T-cell (primary cell): ENCODE measurements at regions not wholly inside any gene's neighbourhood (a gene's known extent, or its start where the extent isn't known, plus 50 kb on each side); places are given as distances from the start of the nearest gene placed in this dataset.
"Not testable (repeated sequence)": the region's sequence is repeated elsewhere in the genome, so short reads cannot be mapped to it uniquely, and the experiment has no call there.

Experiments
- ATAC-seq, 4 experiments: fragments of 200-7000 bp in 3 of 4; fragments of 150-1000 bp in 1 of 4; cut with Tn5 transposase; replicated peaks in 1 of 4; 1 replicate in 3 of 4; 2 replicates in 1 of 4; pipeline ENCODE4 v1.10.0; 2021; ENCODE audit warnings: moderate library complexity in 3 of 4, mild to moderate bottlenecking in 2 of 4, moderate number of reproducible peaks in 1 of 4
- CTCF ChIA-PET, 2 donors: fragments of 300-600 bp; sonication (Branson Sonifier 250); formaldehyde crosslinking; loops; one replicate each; lab custom pipeline; 2022; ENCODE audit warnings: antibody characterized with exemption in 2 of 2; lab: Charles Lee
- POLR2A ChIA-PET, 2 donors: fragments of 300-600 bp; sonication (Branson Sonifier 250); formaldehyde crosslinking; loops; one replicate each; lab custom pipeline; 2022; ENCODE audit warnings: antibody characterized with exemption in 2 of 2; lab: Charles Lee
- DNase-seq, 35 experiments: peaks; one replicate each; pipeline versions ENCODE4 v3.0.0 to v3.0.0-alpha.2; 2013 to 2023
- H3K27ac ChIP-seq: one replicate; pipeline ENCODE4 v1.5.1; 2013; ENCODE audit warnings: low read length
- H3K27me3 ChIP-seq, 2 experiments: replicated peaks in 1 of 2; 1 replicate in 1 of 2; 2 replicates in 1 of 2; pipeline versions ENCODE4 v1.6.1 to v1.7.0; 2013; ENCODE audit warnings: low read length in 1 of 2, mixed read lengths in 1 of 2; ENCODE audit not compliant: control insufficient read depth in 2 of 2, insufficient read depth in 2 of 2; ENCODE audit errors: extremely low read depth in 1 of 2
- H3K36me3 ChIP-seq, 2 donors: 1 replicate in 1 of 2; 2 replicates in 1 of 2; pipeline versions ENCODE4 v1.6.1 to v1.7.0; 2013; ENCODE audit warnings: low read length in 1 of 2; ENCODE audit not compliant: control insufficient read depth in 2 of 2, insufficient read depth in 1 of 2; ENCODE audit errors: extremely low read depth in 1 of 2
- H3K4me1 ChIP-seq, 2 experiments: 1 replicate in 1 of 2; 2 replicates in 1 of 2; pipeline versions ENCODE4 v1.6.1 to v1.7.0; 2013; ENCODE audit warnings: low read length in 2 of 2, mixed read lengths in 1 of 2; ENCODE audit not compliant: insufficient read depth in 2 of 2, control insufficient read depth in 1 of 2; ENCODE audit errors: extremely low read depth in 1 of 2
- H3K4me3 ChIP-seq, 2 donors: 1 replicate in 1 of 2; 2 replicates in 1 of 2; pipeline versions ENCODE4 v1.5.1 to v1.7.0; 2013; ENCODE audit warnings: mild to moderate bottlenecking in 2 of 2, low read length in 1 of 2, moderate library complexity in 1 of 2; ENCODE audit not compliant: control insufficient read depth in 1 of 2; ENCODE audit errors: extremely low read depth in 1 of 2
- H3K9me3 ChIP-seq: 2 replicates; pipeline ENCODE4 v1.7.0; 2013
- H3K27ac Mint-ChIP-seq, 2 donors: one replicate each; pipeline ENCODE4 v1.8.0; 2020 to 2021; ENCODE audit warnings: mild to moderate bottlenecking in 2 of 2, mixed read lengths in 2 of 2
- H3K27me3 Mint-ChIP-seq, 2 donors: one replicate each; pipeline ENCODE4 v1.8.0; 2021 to 2022; ENCODE audit warnings: mixed read lengths in 2 of 2
- H3K36me3 Mint-ChIP-seq: one replicate; pipeline ENCODE4 v1.8.0; 2021; ENCODE audit warnings: mixed read lengths
- H3K4me1 Mint-ChIP-seq, 3 donors: one replicate each; pipeline ENCODE4 v1.8.0; 2020 to 2022; ENCODE audit warnings: mixed read lengths in 3 of 3, mild to moderate bottlenecking in 1 of 3
- H3K4me3 Mint-ChIP-seq, 3 donors: one replicate each; pipeline ENCODE4 v1.8.0; 2020 to 2022; ENCODE audit warnings: mild to moderate bottlenecking in 3 of 3, mixed read lengths in 3 of 3, moderate library complexity in 3 of 3
- H3K9me3 Mint-ChIP-seq, 3 donors: one replicate each; pipeline ENCODE4 v1.8.0; 2020 to 2022; ENCODE audit warnings: mixed read lengths in 3 of 3
- WGBS: methylation state at CpG from one replicate; pipeline ENCODE4 v1.1.5; 2013; ENCODE audit warnings: missing lambda C conversion rate; ENCODE audit not compliant: insufficient coverage; 5-methylcytosine and 5-hydroxymethylcytosine counted together

DNA sequence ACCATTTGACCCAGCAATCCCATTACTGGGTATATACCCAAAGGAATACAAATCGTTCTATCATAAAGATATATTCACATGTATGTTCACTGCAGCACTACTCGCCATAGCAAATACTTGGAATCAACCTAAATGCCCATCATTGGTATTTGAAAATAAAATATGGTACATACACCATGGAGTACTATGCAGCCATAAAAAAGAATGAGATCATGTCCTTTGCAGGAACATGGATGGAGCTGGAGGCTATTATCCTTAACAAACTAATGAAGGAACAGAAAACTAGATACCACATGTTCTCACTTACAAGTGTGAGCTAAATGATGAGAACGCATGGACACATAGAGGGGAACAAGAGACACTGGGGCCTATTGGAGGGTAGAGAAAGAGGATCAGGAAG is 63.1 kb upstream of the JAK1 start:
- H3K9me3 ChIP-seq, H3K27ac ChIP-seq, DNase-seq, H3K9me3 Mint-ChIP-seq, H3K27ac Mint-ChIP-seq, H3K27me3 Mint-ChIP-seq, H3K4me3 ChIP-seq, POLR2A ChIA-PET, H3K4me3 Mint-ChIP-seq, H3K27me3 ChIP-seq, H3K36me3 ChIP-seq, ATAC-seq, H3K4me1 ChIP-seq: not testable (repeated sequence)
- CTCF ChIA-PET = interaction anchor here in 1 of 2 donors (0.7 kb wide), 1 partner anchor 29 kb away, joined by 3 read pairs; no protein-coding TSS in a partner anchor
- Mint-ChIP-seq H3K4me1 (peaks cover 9 to 26% (median 16%) of the 10 kb centered on the region in 3 donors), H3K36me3 (peaks cover 17% of the 10 kb centered on the region)
- no CpG with 5 or more reads among the region's 3 CpGs for WGBS

DNA sequence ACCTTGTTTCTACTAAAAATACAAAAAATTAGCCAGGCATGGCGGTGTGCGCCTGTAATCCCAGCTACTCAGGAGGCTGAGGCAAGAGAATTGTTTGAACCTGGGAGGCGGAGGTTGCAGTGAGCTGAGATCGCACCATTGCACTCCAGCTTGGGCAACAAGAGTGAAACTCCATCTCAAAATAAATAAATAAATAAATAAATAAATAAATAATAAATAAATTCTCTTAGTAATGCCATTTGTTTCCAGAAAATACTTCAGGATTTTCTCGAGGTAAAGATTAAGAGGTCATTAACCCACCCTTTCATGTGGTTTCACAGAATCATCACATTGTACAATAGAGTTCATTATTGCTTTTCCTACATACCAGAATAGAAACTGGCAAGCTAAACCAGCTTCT is 68.5 kb upstream of the JAK1 start:
- H3K27me3 ChIP-seq, H3K4me3 ChIP-seq, H3K27ac ChIP-seq, H3K9me3 Mint-ChIP-seq, DNase-seq, H3K27me3 Mint-ChIP-seq, H3K27ac Mint-ChIP-seq, H3K36me3 ChIP-seq, H3K9me3 ChIP-seq, POLR2A ChIA-PET, CTCF ChIA-PET, ATAC-seq, H3K4me1 ChIP-seq, H3K4me3 Mint-ChIP-seq: not testable (repeated sequence)
- H3K36me3 Mint-ChIP-seq = peaks cover 17% of the 10 kb centered on the region
- no CpG with 5 or more reads among the region's 5 CpGs for WGBS
- peaks cover 2 to 12% (median 4%) of the 10 kb centered on the region in 3 donors for H3K4me1 Mint-ChIP-seq

GRCh38 chr1:65036570-65037051 is 70.3 kb upstream of the JAK1 start:
- Mint-ChIP-seq H3K27me3 (no peaks in the 10 kb centered on the region), H3K36me3 (peaks cover 14% of the 10 kb centered on the region), H3K9me3 (no peaks in the 10 kb centered on the region), H3K4me1 (peaks cover 9 to 20% (median 10%) of the 10 kb centered on the region in 3 donors), H3K4me3 (no peak overlapping the region), H3K27ac (no peak overlapping the region)
- POLR2A ChIA-PET = interaction anchor here in 1 of 2 donors (0.6 kb wide), 1 partner anchor 18 kb away, joined by 5 read pairs; no protein-coding TSS in a partner anchor
- H3K4me3 ChIP-seq = no peak overlapping the region
- H3K4me1 ChIP-seq = no peaks in the 10 kb centered on the region
- no peaks in the 10 kb centered on the region for H3K27me3 ChIP-seq
- no peak overlapping the region for H3K27ac ChIP-seq
- peaks cover 0 to 5% of the 10 kb centered on the region in 2 donors for H3K36me3 ChIP-seq
- no CpG with 5 or more reads among the region's 1 CpG for WGBS
- ATAC-seq (no peak), DNase-seq (no peak)
- CTCF ChIA-PET = interaction anchor here in 1 of 2 donors (0.6 kb wide), 1 partner anchor 18 kb away, joined by 4 read pairs; no protein-coding TSS in a partner anchor
- H3K9me3 ChIP-seq = no peaks in the 10 kb centered on the region

GRCh38 chr1:65039066-65039465 is 72.7 kb upstream of the JAK1 start:
- no peak overlapping the region for H3K27ac Mint-ChIP-seq
- no peak overlapping the region for H3K27ac ChIP-seq
- POLR2A ChIA-PET = interaction anchor here in 1 of 2 donors (0.5 kb wide), 1 partner anchor 1891 kb away, joined by 3 read pairs; no protein-coding TSS in a partner anchor
- no peaks in the 10 kb centered on the region for H3K4me1 ChIP-seq
- CTCF ChIA-PET = no interaction called here
- H3K36me3 ChIP-seq = peaks cover 0 to 5% of the 10 kb centered on the region in 2 donors
- no peaks in the 10 kb centered on the region for H3K9me3 ChIP-seq
- no peaks in the 10 kb centered on the region for H3K27me3 ChIP-seq
- H3K9me3 Mint-ChIP-seq = no peaks in the 10 kb centered on the region
- ATAC-seq (no peak), DNase-seq (no peak)
- H3K4me3 Mint-ChIP-seq = no peak overlapping the region
- no peak overlapping the region for H3K4me3 ChIP-seq
- H3K36me3 Mint-ChIP-seq = peaks cover 12% of the 10 kb centered on the region
- peaks cover 11 to 20% (median 14%) of the 10 kb centered on the region in 3 donors for H3K4me1 Mint-ChIP-seq
- no CpG with 5 or more reads among the region's 1 CpG for WGBS
- H3K27me3 Mint-ChIP-seq = no peaks in the 10 kb centered on the region

DNA sequence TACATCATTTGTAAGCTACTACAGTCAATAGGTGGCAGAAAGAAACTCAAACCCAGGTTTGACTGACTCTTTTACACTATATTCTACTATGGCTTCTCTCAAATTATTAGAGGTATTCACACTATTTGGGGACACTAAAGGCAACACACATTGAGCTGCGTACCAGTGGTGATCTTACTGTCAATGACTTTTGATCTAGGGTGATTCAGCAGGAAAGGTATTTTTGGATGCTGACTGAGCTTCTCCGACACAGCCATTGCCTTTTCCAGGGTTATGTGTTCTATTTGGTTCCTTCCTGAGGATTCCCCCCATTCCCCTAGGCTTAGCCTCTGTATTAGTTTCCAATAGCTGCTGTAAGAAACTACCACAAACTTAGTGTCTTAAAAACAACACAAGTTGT is 73.2 kb upstream of the JAK1 start:
- Mint-ChIP-seq H3K27me3 (no peaks in the 10 kb centered on the region), H3K4me3 (no peak overlapping the region), H3K4me1 (peaks cover 15 to 23% (median 18%) of the 10 kb centered on the region in 3 donors), H3K36me3 (peaks cover 10% of the 10 kb centered on the region), H3K9me3 (no peaks in the 10 kb centered on the region), H3K27ac (no peak overlapping the region)
- Histone ChIP-seq H3K9me3 (no peaks in the 10 kb centered on the region), H3K27ac (no peak overlapping the region), H3K27me3 (no peaks in the 10 kb centered on the region), H3K4me1 (no peaks in the 10 kb centered on the region), H3K36me3 (peaks cover 0 to 5% of the 10 kb centered on the region in 2 donors), H3K4me3 (no peak overlapping the region)
- ATAC-seq (no peak), DNase-seq (no peak)
- CTCF ChIA-PET = no interaction called here
- POLR2A ChIA-PET = interaction anchor here in 1 of 2 donors (0.5 to 0.7 kb wide), 2 partner anchors 145 to 1891 kb away, joined by 3 to 4 read pairs; no protein-coding TSS in a partner anchor
- WGBS = no CpG with 5 or more reads among the region's 2 CpGs

- CTCF ChIA-PET = no interaction called here
- no peaks in the 10 kb centered on the region for H3K36me3 ChIP-seq
Measured at GRCh38 chr1:65042467-65042866, 76.1 kb upstream of the JAK1 start.

More at GRCh38 chr1:65042467-65042866, 76.1 kb upstream of the JAK1 start:
- Mint-ChIP-seq H3K36me3 (peaks cover 7% of the 10 kb centered on the region), H3K27me3 (no peaks in the 10 kb centered on the region), H3K4me3 (no peak overlapping the region), H3K9me3 (no peaks in the 10 kb centered on the region), H3K27ac (no peak overlapping the region), H3K4me1 (peaks cover 33 to 41% (median 34%) of the 10 kb centered on the region in 3 donors)
- Histone ChIP-seq H3K4me1 (no peaks in the 10 kb centered on the region), H3K4me3 (no peak overlapping the region), H3K27ac (no peak overlapping the region), H3K9me3 (no peaks in the 10 kb centered on the region), H3K27me3 (no peaks in the 10 kb centered on the region)
- POLR2A ChIA-PET = interaction anchor here in 1 of 2 donors (0.6 kb wide), 1 partner anchor 39 kb away, joined by 3 read pairs; no protein-coding TSS in a partner anchor
- no peak for ATAC-seq
- no peak for DNase-seq
- WGBS = no CpG with 5 or more reads among the region's 4 CpGs
